MCF 10A (cell line): ENCODE measurements at regions not wholly inside any gene's neighbourhood (a gene's known extent, or its start where the extent isn't known, plus 50 kb on each side); places are given as distances from the start of the nearest gene placed in this dataset.

Experiments used
- BruUV-seq: library from RNA; stranded (reverse); fragments of 400-500 nt; replicated peaks from 2 replicates; lab custom pipeline; 2021; lab: Mats Ljungman, UMichigan
- CTCF ChIA-PET: fragments of 300-600 bp; sonication (Branson Sonifier 250); formaldehyde crosslinking; extraction: SDS; loops from one replicate; lab custom pipeline; 2021; ENCODE audit warnings: antibody characterized with exemption, inconsistent platforms; lab: Yijun Ruan, JAX
- POLR2A ChIA-PET: fragments of 300-600, 350-650 bp; sonication (Branson Sonifier 250); formaldehyde crosslinking; extraction: SDS; loops from one replicate; lab custom pipeline; 2020; ENCODE audit warnings: antibody characterized with exemption, inconsistent platforms; lab: Yijun Ruan, JAX
- DNase-seq: peaks from one replicate; pipeline ENCODE4 v3.0.0-alpha.2; 2018; ENCODE audit not compliant: unreplicated experiment
- H3K27ac Mint-ChIP-seq: one replicate; pipeline ENCODE4 v1.8.0; 2022; ENCODE audit warnings: mild to moderate bottlenecking, low read depth, mixed read lengths; ENCODE audit not compliant: unreplicated experiment
- H3K27me3 Mint-ChIP-seq: one replicate; pipeline ENCODE4 v1.8.0; 2022; ENCODE audit warnings: mixed read lengths; ENCODE audit not compliant: insufficient read depth, unreplicated experiment
- H3K36me3 Mint-ChIP-seq: one replicate; pipeline ENCODE4 v1.8.0; 2022; ENCODE audit warnings: mild to moderate bottlenecking, moderate library complexity, mixed read lengths; ENCODE audit not compliant: insufficient read depth, unreplicated experiment
- H3K4me1 Mint-ChIP-seq: one replicate; pipeline ENCODE4 v1.8.0; 2022; ENCODE audit warnings: mixed read lengths; ENCODE audit not compliant: insufficient read depth, unreplicated experiment
- H3K4me3 Mint-ChIP-seq: one replicate; pipeline ENCODE4 v1.8.0; 2022; ENCODE audit warnings: mild to moderate bottlenecking, moderate library complexity, mixed read lengths; ENCODE audit not compliant: unreplicated experiment
- H3K9me3 Mint-ChIP-seq: one replicate; pipeline ENCODE4 v1.8.0; 2022; ENCODE audit warnings: mixed read lengths; ENCODE audit not compliant: unreplicated experiment
- intact Hi-C: fragments of 100-400 bp; cut with micrococcal nuclease; formaldehyde crosslinking; loops from 2 replicates; pipeline ENCODE4 v1.14.1; 2022
- TF ChIP-seq, protein P1 (sequence below): fragments of 200-600 bp; IDR thresholded peaks from one replicate; pipeline ENCODE4 v1.8.0; 2022; ENCODE audit warnings: antibody characterized with exemption, mild to moderate bottlenecking; ENCODE audit not compliant: unreplicated experiment

DNA sequence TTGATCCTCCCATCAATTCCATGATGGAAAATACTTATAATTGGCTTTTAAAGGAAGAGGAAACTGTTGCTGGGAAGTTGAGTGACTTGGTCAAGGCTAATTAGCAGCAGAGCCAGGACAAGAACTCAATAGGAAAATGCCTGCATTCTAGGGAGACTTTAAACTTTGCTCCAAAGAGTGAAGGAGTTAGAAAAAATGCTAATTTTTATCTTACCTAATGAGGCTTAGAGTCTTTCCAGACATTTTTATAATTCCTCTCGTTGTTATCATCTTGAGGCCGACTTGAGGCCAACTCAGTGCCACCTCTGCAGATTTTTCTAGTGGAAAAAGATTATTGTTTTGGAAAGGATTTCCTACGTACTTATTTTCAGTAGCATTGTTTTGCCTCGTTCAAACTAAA lies 344.6 kb downstream of the ETNK1 start:
- Mint-ChIP-seq H3K27me3 (no peaks in the 10 kb centered on the region), H3K4me1 (peaks cover 5% of the 10 kb centered on the region), H3K9me3 (peaks cover 8% of the 10 kb centered on the region), H3K36me3 (peaks cover 5% of the 10 kb centered on the region), H3K4me3 (no peak overlapping the region), H3K27ac (no peak overlapping the region)
- no peak for DNase-seq
- no TSS peak for BruUV-seq
- TF ChIP-seq, protein P1, sequence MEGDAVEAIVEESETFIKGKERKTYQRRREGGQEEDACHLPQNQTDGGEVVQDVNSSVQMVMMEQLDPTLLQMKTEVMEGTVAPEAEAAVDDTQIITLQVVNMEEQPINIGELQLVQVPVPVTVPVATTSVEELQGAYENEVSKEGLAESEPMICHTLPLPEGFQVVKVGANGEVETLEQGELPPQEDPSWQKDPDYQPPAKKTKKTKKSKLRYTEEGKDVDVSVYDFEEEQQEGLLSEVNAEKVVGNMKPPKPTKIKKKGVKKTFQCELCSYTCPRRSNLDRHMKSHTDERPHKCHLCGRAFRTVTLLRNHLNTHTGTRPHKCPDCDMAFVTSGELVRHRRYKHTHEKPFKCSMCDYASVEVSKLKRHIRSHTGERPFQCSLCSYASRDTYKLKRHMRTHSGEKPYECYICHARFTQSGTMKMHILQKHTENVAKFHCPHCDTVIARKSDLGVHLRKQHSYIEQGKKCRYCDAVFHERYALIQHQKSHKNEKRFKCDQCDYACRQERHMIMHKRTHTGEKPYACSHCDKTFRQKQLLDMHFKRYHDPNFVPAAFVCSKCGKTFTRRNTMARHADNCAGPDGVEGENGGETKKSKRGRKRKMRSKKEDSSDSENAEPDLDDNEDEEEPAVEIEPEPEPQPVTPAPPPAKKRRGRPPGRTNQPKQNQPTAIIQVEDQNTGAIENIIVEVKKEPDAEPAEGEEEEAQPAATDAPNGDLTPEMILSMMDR = no peak
- ChIA-PET CTCF (no interaction called here), POLR2A (interaction anchor here (0.7 kb wide), 1 partner anchor 307 kb away, joined by 3 read pairs; no protein-coding TSS in a partner anchor)
- intact Hi-C loops = no loop called here

DNA sequence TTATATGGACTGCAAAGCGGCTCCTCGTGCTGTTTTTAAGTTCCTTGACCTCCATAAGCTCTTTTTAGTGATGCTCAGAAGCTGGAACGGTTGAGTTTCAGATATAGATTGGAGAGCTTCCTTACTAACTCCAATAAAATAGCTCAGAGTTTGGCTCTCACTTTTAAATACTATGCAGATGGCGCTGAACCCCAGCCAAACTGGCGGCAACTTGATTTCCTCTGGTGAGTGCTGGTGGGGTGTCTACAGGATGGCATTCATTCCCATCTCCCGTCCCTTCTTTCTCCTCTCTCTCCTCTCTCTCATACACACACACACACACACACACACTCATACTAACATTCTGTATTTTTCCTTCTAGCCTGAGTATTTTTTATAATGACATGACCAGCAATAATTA lies 346.3 kb downstream of the ETNK1 start:
- Mint-ChIP-seq H3K27me3 (no peaks in the 10 kb centered on the region), H3K36me3 (peaks cover 5% of the 10 kb centered on the region), H3K4me3 (no peak overlapping the region), H3K27ac (no peak overlapping the region), H3K9me3 (peaks cover 8% of the 10 kb centered on the region), H3K4me1 (peaks cover 15% of the 10 kb centered on the region)
- no peak for DNase-seq
- CTCF ChIA-PET = interaction anchor here (0.7 to 1.6 kb wide), 6 partner anchors 8 to 1482 kb away, joined by 3 to 4 read pairs (median 3); no protein-coding TSS in a partner anchor
- POLR2A ChIA-PET = interaction anchor here (0.5 to 2.1 kb wide), 3 partner anchors 11 to 63 kb away, joined by 3 to 4 read pairs (median 3); no protein-coding TSS in a partner anchor
- intact Hi-C loops = no loop called here
- TF ChIP-seq, protein P1 = no peak
- BruUV-seq = no TSS peak

DNA sequence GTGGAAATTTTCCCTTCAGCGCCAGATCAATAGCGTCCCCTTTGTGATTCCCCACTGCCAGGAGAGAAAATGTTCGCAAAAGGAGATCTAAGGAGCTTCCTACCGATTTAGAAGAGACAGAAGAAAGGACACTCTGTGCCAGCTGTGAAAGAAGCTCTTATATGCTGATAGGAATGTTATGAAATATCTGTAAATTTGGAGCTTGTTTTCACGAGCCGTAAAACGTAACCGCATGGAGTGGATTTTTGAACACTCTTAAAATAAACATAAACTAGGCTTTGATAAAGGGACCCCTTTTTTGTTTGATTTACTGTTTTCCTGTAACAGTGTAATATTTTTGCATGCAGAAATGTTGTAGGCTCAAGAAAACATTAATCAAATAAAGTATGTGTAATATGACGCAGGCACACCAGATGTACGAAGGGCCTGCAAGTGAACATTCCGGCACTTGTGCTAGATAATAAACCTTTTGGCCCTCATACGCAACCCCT lies 346.8 kb downstream of the ETNK1 start:
- no TSS peak for BruUV-seq
- H3K4me3 Mint-ChIP-seq = no peak overlapping the region
- peaks cover 8% of the 10 kb centered on the region for H3K9me3 Mint-ChIP-seq
- H3K27ac Mint-ChIP-seq = no peak overlapping the region
- POLR2A ChIA-PET = interaction anchor here (0.5 to 2.1 kb wide), 4 partner anchors 11 to 1534 kb away, joined by 3 to 4 read pairs (median 3); no protein-coding TSS in a partner anchor
- H3K36me3 Mint-ChIP-seq = peaks cover 5% of the 10 kb centered on the region
- intact Hi-C loops = no loop called here
- H3K27me3 Mint-ChIP-seq = no peaks in the 10 kb centered on the region
- no peak for DNase-seq
- TF ChIP-seq, protein P1 = no peak
- H3K4me1 Mint-ChIP-seq = peaks cover 15% of the 10 kb centered on the region
- CTCF ChIA-PET = interaction anchor here (0.7 to 1.6 kb wide), 5 partner anchors 8 to 114 kb away, joined by 3 to 4 read pairs (median 3); no protein-coding TSS in a partner anchor

DNA sequence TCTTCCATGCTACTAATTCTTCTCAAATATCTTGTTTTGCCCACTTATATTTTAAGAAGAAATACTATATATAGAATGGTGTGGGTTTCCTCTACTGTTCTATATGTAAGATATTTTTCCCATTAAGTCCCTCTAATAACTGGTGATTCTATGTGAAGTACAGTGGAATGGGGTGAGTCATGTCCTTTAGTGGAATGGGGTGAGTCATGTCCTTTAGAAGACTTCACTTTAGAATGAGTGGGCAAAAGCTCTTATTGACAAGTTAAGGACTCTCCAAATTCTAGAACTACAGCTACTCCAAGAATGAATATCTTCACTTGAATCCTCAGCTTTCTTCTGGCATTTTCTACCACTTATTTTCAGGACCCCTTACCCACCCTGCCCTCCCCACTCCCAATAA lies 349.9 kb downstream of the ETNK1 start:
- POLR2A ChIA-PET = interaction anchor here (0.6 to 0.7 kb wide), 2 partner anchors 17 to 1129 kb away, joined by 3 to 4 read pairs; no protein-coding TSS in a partner anchor
- intact Hi-C loops = no loop called here

More for the DNA sequence above, 349.9 kb downstream of the ETNK1 start:
- Mint-ChIP-seq H3K9me3 (peaks cover 8% of the 10 kb centered on the region), H3K4me1 (peaks cover 28% of the 10 kb centered on the region), H3K27ac (peak overlapping the region; percentile 50), H3K36me3 (no peaks in the 10 kb centered on the region), H3K4me3 (no peak overlapping the region), H3K27me3 (no peaks in the 10 kb centered on the region)
- CTCF ChIA-PET = interaction anchor here (0.7 kb wide), 1 partner anchor 12 kb away, joined by 4 read pairs; no protein-coding TSS in a partner anchor
- TF ChIP-seq, protein P1 = no peak
- peak; percentile 83 for DNase-seq
- no TSS peak for BruUV-seq
